ENCODE measurements at regions not wholly inside any gene's neighbourhood (a gene's known extent, or its start where the extent isn't known, plus 50 kb on each side); places are given as distances from the start of the nearest gene placed in this dataset.

- no peak for TF ChIP-seq CTCF (IDR thresholded peaks at IDR 0.05)
- TF ChIP-seq POLR2A (IDR thresholded peaks at IDR 0.05): no peak
- TF ChIP-seq POLR2AphosphoS5 (IDR thresholded peaks at IDR 0.05): no peak
- no peak for TF ChIP-seq EP300 (IDR thresholded peaks at IDR 0.05)
These were observed 170.6 kb downstream of the METTL4 start for GRCh38 chr18:2400701-2401196.

Measured in stomach (tissue), 4 donors.